Activated CD8-positive, alpha-beta memory T cell treated with anti-CD3 and anti-CD28 coated beads, Interleukin-2, amount 10 ng/mL, durations not matched to agents 7 days and 5 days (primary cell): ENCODE measurements at regions not wholly inside any gene's neighbourhood (a gene's known extent, or its start where the extent isn't known, plus 50 kb on each side); places are given as distances from the start of the nearest gene placed in this dataset.
A peak's percentile ranks its signal among the peaks of the same experiment; 100 is the strongest.
"Not testable (repeated sequence)": the region's sequence is repeated elsewhere in the genome, so short reads cannot be mapped to it uniquely, and the experiment has no call there.

Experiments
- ATAC-seq: fragments of 150-1000 bp; cut with Tn5 transposase; one replicate; pipeline ENCODE4 v1.10.0; 2021; ENCODE audit warnings: moderate library complexity
- CTCF ChIA-PET: fragments of 350-600 bp; sonication (Branson Sonifier 250); formaldehyde crosslinking; loops from one replicate; lab custom pipeline; 2021; ENCODE audit warnings: antibody characterized with exemption; lab: Charles Lee
- DNase-seq: peaks from one replicate; pipeline ENCODE4 v3.0.0-alpha.2; 2020
- H3K27ac Mint-ChIP-seq: one replicate; pipeline ENCODE4 v1.8.0; 2021; ENCODE audit warnings: mild to moderate bottlenecking, mixed read lengths
- H3K27me3 Mint-ChIP-seq: one replicate; pipeline ENCODE4 v1.8.0; 2021; ENCODE audit warnings: mixed read lengths
- H3K36me3 Mint-ChIP-seq: one replicate; pipeline ENCODE4 v1.8.0; 2021; ENCODE audit warnings: mild to moderate bottlenecking, mixed read lengths
- H3K4me1 Mint-ChIP-seq: one replicate; pipeline ENCODE4 v1.8.0; 2021; ENCODE audit warnings: mixed read lengths
- H3K4me3 Mint-ChIP-seq: one replicate; pipeline ENCODE4 v1.8.0; 2021; ENCODE audit warnings: mild to moderate bottlenecking, moderate library complexity, mixed read lengths
- H3K9me3 Mint-ChIP-seq: one replicate; pipeline ENCODE4 v1.8.0; 2022; ENCODE audit warnings: low read depth, mixed read lengths

DNA sequence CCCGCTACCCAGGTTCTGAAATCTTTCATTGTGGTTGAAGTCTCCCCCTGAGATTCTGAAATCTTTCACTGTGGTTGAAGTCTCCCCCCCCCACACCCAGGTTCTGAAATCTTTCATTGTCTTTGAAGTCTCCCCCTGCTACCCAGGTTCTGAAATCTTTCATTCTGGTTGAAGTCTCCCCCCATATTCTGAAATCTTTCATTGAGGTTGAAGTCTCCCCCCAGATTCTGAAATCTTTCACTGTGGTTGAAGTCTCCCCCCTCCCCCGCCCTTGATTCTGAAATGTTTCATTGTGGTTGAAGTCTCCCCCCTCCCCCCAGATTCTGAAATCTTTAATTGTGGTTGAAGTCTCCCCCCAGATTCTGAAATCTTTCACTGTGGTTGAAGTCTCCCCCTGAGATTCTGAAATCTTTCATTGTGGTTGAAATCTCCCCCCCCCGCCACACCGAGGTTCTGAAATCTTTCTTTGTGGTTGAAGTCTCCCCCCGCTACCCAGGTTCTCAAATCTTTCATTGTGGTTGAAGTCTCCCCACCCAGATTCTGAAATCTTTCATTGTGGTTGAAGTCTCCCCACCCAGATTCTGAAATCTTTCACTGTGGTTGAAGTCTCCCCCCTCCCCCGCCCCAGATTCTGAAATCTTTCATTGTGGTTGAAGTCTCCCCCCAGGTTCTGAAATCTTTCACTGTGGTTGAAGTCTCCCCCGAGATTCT, 915.2 kb downstream of the BRD1 start:
- not testable (repeated sequence) for H3K27ac Mint-ChIP-seq

DNA sequence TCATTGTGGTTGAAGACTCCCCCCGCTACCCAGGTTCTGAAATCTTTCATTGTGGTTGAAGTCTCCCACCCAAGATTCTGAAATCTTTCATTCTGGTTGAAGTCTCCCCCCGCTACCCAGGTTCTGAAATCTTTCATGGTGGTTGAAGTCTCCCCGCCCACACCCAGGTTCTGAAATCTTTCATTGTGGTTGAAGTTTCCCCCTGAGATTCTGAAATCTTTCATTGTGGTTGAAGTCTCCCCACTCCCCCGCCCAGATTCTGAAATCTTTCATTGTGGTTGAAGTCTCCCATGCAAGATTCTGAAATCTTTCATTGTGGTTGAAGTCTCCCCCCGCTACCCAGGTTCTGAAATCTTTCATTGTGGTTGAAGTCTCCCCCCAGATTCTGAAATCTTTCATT, 916.0 kb downstream of the BRD1 start:
- H3K4me3 Mint-ChIP-seq, H3K4me1 Mint-ChIP-seq, H3K27me3 Mint-ChIP-seq, H3K27ac Mint-ChIP-seq, ATAC-seq, H3K9me3 Mint-ChIP-seq, CTCF ChIA-PET, H3K36me3 Mint-ChIP-seq: not testable (repeated sequence)
- DNase-seq, result peak; percentile 14

More for the DNA sequence above, 915.2 kb downstream of the BRD1 start:
- H3K27me3 Mint-ChIP-seq, H3K4me3 Mint-ChIP-seq, H3K4me1 Mint-ChIP-seq, ATAC-seq, DNase-seq, H3K9me3 Mint-ChIP-seq, H3K36me3 Mint-ChIP-seq, CTCF ChIA-PET: not testable (repeated sequence)

DNA sequence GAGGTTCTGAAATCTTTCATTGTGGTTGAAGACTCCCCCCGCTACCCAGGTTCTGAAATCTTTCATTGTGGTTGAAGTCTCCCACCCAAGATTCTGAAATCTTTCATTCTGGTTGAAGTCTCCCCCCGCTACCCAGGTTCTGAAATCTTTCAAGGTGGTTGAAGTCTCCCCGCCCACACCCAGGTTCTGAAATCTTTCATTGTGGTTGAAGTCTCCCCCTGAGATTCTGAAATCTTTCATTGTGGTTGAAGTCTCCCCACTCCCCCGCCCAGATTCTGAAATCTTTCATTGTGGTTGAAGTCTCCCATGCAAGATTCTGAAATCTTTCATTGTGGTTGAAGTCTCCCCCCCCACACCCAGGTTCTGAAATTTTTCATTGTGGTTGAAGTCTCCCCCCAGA, 916.6 kb downstream of the BRD1 start:
- H3K9me3 Mint-ChIP-seq, H3K36me3 Mint-ChIP-seq, H3K4me1 Mint-ChIP-seq, H3K27ac Mint-ChIP-seq, DNase-seq, ATAC-seq, CTCF ChIA-PET, H3K27me3 Mint-ChIP-seq, H3K4me3 Mint-ChIP-seq: not testable (repeated sequence)

DNA sequence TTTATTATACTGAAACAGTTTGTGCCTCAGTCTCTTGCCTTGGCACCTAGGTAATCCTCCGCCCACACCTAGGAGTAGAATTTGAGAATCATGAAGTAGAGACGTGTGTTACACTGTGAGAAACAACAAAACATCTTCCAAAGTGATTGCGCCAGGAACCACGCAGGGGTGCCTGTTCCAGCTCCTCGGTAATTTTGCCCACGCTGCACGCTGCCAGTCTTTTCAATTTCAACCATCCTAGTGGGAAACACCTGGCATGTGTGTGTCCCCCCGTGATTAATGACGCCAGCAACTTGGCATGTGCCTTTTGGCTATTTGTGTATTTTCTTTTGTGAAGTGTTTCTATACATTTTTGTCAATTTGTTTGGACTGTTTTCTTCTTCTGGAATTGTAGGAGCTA, 919.1 kb downstream of the BRD1 start:
- no peaks in the 10 kb centered on the region for H3K4me1 Mint-ChIP-seq
- no peak for DNase-seq
- H3K27ac Mint-ChIP-seq, result no peak overlapping the region
- CTCF ChIA-PET, result no interaction called here
- H3K27me3 Mint-ChIP-seq, result peaks cover 2% of the 10 kb centered on the region
- no peak for ATAC-seq
- H3K4me3 Mint-ChIP-seq, result no peak overlapping the region
- no peaks in the 10 kb centered on the region for H3K36me3 Mint-ChIP-seq
- H3K9me3 Mint-ChIP-seq, result no peaks in the 10 kb centered on the region

DNA sequence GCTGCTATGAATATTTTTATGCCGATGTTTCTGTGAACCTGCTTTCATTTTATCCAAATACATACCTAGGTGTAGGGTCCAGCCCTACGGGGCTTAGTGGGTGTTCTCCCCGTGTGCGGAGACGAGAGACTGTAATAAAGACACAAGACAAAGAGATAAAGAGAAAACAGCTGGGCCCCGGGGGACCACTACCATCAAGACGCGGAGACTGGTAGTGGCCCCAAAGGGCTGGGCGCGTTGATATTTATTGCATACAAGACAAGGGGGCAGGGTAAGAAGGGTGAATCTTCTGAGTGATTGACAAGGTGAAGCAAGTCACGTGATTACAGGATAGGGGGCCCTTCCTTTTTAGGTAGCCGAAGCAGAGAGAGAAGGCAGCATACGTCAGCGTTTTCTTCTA, 920.1 kb downstream of the BRD1 start:
- Mint-ChIP-seq H3K36me3 (no peaks in the 10 kb centered on the region), H3K4me1 (no peaks in the 10 kb centered on the region), H3K27me3 (peaks cover 2% of the 10 kb centered on the region), H3K27ac (no peak overlapping the region), H3K4me3 (no peak overlapping the region), H3K9me3 (no peaks in the 10 kb centered on the region)
- CTCF ChIA-PET, result no interaction called here
- ATAC-seq (no peak), DNase-seq (no peak)

DNA sequence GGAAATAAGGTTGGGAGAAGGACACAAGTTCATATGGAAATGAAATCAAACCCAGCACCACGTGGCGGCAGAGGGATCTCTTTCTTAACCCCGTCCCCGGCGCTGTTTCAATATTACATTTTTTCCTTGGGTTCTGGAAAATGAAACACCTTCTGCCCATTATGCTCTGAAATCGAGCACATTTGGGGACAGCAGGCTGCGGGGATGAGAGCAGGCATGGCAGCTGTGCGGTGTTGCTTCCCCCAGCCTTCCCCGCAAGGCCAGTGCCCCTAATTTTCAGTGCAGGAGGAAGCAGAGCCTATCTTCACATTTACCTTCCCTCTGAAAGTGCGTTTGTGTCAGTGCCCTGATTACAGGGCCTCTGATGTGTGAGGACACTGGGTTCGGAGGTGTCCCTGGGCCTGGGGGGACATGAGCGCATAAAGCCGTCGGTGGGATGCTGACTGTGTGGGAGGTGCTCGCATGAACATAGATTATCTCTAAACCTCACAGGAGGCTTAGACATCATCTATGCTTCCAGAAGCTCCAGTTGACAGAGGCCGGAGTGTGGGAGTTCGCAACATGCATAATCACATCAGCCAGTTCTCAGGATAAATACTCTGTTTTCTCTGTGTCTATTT, 921.3 kb downstream of the BRD1 start:
- CTCF ChIA-PET, result no interaction called here
- H3K4me1 Mint-ChIP-seq, result no peaks in the 10 kb centered on the region
- no peaks in the 10 kb centered on the region for H3K36me3 Mint-ChIP-seq
- no peak overlapping the region for H3K27ac Mint-ChIP-seq
- no peak for DNase-seq
- ATAC-seq, result no peak
- H3K4me3 Mint-ChIP-seq, result no peak overlapping the region
- peaks cover 2% of the 10 kb centered on the region for H3K27me3 Mint-ChIP-seq
- no peaks in the 10 kb centered on the region for H3K9me3 Mint-ChIP-seq

DNA sequence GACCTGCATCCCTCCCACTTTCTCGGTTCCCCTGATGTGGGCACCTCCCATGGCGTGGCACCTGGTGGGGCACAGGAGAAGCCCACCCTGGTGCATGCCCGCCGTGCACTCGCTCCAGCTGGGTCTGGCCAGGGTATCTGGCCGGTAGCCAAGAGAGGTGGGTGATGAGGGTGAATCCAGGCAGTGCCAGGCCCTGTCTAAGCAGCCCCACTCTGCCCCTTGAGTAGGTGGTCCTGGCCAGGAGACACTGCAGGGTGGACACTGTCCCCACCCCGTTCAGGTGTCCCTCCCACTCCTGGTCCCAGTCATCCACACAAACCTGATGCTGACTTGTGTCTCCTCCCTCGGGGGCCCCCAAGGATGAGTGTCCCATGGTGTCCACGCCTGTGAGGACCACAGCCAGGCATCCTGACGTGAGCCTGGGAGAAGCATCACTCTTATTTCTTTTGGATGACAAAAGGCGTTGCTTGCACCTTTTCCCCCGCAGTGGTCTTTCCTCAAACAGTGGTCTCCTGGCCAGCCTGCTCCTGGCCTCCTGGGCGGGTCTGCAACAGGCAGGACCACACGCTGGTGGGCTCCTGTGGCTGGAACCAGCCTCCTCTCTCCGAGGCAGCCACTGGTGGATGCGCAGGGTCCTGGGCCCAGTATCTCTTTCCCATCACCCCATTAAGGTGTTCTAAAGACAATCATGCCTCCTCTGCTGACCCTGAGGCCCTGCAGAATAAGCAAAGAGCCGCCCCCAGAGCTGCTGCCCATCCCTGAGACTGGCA, 922.3 kb downstream of the BRD1 start:
- no peaks in the 10 kb centered on the region for H3K4me1 Mint-ChIP-seq
- H3K9me3 Mint-ChIP-seq, result no peaks in the 10 kb centered on the region
- no peak overlapping the region for H3K27ac Mint-ChIP-seq
- ATAC-seq, result no peak
- H3K4me3 Mint-ChIP-seq, result no peak overlapping the region
- H3K36me3 Mint-ChIP-seq, result no peaks in the 10 kb centered on the region
- CTCF ChIA-PET, result no interaction called here
- DNase-seq, result no peak
- H3K27me3 Mint-ChIP-seq, result peaks cover 2% of the 10 kb centered on the region

DNA sequence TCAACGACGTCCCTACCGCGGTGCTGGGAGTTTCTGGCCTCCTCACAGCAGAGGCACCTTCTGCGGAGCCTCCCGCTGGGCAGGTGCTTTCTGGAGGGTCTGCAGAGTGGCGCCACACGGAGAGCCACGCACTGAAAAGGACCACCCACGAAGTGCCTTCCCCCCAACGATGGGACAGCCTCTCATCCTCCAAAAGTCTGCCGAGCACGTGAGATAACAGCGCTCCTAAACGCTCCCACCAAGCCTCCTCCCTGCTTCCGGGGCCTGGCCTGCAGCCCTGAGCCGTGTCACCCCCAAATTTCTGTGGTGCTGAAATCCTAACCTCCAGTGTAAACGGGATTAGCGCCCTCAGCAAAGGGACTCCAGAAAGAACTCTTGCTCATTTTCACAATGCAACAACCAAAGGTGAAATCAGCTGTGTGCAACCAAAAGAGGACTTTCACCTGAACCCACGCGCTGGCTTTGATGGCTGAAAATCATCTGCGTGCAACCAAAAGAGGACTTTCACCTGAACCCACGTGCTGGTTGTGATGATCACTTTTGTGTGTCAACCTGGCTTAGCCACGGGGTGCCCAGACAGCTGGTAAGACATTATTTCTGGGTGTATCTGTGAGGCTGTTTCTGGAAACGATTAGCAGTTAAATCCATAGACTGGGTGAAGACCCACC, 924.6 kb downstream of the BRD1 start:
- CTCF ChIA-PET, result no interaction called here
- Mint-ChIP-seq H3K27me3 (no peaks in the 10 kb centered on the region), H3K27ac (no peak overlapping the region), H3K9me3 (no peaks in the 10 kb centered on the region), H3K36me3 (no peaks in the 10 kb centered on the region), H3K4me3 (no peak overlapping the region), H3K4me1 (no peaks in the 10 kb centered on the region)
- ATAC-seq (no peak), DNase-seq (peak; percentile 36)

DNA sequence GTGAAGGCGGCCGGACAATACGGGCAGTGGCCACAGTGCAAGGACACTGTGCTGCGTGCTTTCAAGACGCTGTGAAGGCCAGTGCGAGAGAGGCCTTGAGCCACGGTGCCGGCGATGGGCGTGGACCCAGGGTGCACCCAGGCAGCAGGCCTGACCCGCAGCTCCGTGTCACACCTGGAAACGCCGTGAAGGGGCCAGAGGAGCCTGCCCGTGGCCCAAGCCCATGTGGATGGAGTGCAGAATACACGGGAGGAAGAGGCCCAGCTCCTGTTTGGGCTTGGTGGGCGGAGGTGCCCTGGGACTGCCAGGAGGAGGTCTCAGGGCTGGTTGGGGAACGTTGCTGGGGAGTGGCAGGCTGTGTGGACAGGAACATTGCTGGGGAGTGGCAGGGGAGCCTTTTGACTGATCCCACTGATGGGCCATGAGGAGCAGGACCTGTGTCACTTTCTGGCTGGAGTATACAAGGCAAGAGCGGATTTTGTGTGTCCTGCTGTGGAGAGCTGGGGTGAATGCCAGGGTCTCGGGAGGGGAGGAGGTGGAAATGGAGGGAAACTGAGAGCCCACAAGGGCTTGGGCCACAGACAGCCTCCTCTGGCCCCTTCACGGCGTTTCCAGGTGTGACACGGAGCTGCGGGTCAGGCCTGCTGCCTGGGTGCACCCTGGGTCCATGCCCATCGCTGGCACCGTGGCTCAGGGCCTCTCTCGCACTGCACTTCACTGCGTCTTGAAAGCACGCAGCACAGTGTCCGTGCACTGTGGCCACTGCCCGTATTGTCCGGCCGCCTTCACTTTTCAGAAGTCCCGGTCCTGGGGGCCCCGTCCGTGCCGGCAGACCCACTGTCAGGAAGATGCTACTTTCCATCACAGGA, 925.4 kb downstream of the BRD1 start:
- no peak for ATAC-seq
- Mint-ChIP-seq H3K4me1 (no peaks in the 10 kb centered on the region), H3K36me3 (no peaks in the 10 kb centered on the region), H3K9me3 (no peaks in the 10 kb centered on the region), H3K27me3 (no peaks in the 10 kb centered on the region), H3K27ac (no peak overlapping the region), H3K4me3 (no peak overlapping the region)
- CTCF ChIA-PET, result no interaction called here
- no peak for DNase-seq

DNA sequence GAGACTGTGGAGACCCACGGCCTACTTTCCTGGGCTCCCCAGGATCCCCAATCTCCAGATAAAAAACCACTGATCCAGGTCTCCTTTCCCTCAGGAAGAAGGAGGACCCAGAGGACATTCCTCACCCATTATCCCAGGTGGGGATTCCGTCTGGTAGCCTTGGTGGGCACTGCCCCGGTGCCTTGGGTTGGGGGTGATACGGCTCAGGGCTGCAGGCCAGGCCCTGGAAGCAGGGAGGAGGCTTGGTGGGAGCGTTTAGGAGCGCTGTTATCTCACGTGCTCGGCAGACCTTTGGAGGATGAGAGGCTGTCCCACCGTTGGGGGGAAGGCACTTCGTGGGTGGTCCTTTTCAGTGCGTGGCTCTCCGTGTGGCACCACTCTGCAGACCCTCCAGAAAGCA, 926.3 kb downstream of the BRD1 start:
- H3K9me3 Mint-ChIP-seq, result no peaks in the 10 kb centered on the region
- no peaks in the 10 kb centered on the region for H3K4me1 Mint-ChIP-seq
- no peak overlapping the region for H3K4me3 Mint-ChIP-seq
- H3K27ac Mint-ChIP-seq, result no peak overlapping the region
- H3K27me3 Mint-ChIP-seq, result no peaks in the 10 kb centered on the region
- DNase-seq (peak; percentile 11), ATAC-seq (no peak)
- CTCF ChIA-PET, result no interaction called here
- no peaks in the 10 kb centered on the region for H3K36me3 Mint-ChIP-seq

DNA sequence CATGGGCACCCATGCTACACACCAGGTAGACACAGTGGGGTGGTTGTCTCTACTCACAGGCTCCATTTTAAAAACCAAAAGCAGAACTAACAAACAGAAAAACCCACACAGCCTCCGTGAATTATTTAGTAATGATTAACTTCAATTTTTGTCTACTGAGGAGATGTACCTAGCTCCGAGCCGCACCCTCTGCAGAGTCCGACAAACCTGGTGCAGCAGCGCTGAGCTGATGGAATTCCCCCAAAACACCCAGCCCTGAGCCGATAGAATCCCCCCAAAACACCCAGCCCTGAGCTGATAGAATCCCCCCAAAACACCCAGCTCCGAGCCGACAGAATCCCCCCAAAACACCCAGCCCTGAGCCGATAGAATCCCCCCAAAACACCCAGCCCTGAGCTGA, 927.0 kb downstream of the BRD1 start:
- no peak overlapping the region for H3K27ac Mint-ChIP-seq
- H3K9me3 Mint-ChIP-seq, result no peaks in the 10 kb centered on the region
- peak; percentile 5 for DNase-seq
- no peaks in the 10 kb centered on the region for H3K36me3 Mint-ChIP-seq
- ATAC-seq, result no peak
- H3K4me1 Mint-ChIP-seq, result no peaks in the 10 kb centered on the region
- no peak overlapping the region for H3K4me3 Mint-ChIP-seq
- H3K27me3 Mint-ChIP-seq, result no peaks in the 10 kb centered on the region
- CTCF ChIA-PET, result no interaction called here

DNA sequence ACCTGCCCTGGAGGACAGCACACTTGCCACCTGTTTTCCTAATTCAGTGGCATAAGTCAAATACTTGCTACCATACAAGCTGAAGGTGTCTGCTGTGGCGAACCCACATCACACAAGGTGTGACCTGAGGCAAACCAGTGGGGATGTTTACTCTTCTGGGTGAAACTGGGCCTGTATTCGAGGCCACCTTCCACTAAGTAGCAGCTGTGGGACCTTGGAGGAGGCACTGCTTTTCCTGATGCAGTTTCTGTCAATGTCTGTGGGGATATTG, 927.4 kb downstream of the BRD1 start:
- Mint-ChIP-seq H3K4me3 (no peak overlapping the region), H3K9me3 (no peaks in the 10 kb centered on the region)

More for the DNA sequence above, 927.4 kb downstream of the BRD1 start:
- Mint-ChIP-seq H3K4me1 (no peaks in the 10 kb centered on the region), H3K27ac (no peak overlapping the region), H3K36me3 (no peaks in the 10 kb centered on the region), H3K27me3 (no peaks in the 10 kb centered on the region)
- ATAC-seq, result no peak
- DNase-seq, result no peak
- CTCF ChIA-PET, result no interaction called here
